ENCODE measurements at regions not wholly inside any gene's neighbourhood (a gene's known extent, or its start where the extent isn't known, plus 50 kb on each side); places are given as distances from the start of the nearest gene placed in this dataset.

DNA sequence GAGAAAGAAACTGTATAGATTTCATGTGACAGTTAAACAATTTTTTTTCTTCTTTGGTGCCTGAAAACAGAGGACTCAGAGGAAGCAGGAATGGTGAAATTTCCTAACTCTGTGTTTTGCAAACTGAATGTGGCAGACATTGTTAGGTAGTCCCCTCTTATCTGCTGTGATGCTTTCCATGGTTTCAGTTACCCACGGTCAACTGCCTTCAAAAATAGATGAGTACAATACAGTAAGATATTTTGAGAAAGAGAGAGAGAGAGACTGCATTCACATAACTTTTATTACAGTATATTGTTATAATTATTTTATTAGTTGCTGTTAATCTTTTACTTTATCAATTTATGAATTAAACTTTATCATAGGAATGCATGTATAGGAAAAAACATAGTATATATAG, 627.2 kb downstream of the CCDC171 start:
- TF ChIP-seq LEF1 (IDR thresholded peaks at IDR 0.05; ENCODE audit: borderline replicate concordance) (no peak), FOXK2 (IDR thresholded peaks at IDR 0.05) (no peak), FOXA1 (IDR thresholded peaks at IDR 0.05) (no peak)
